Tibial nerve (tissue), 4 donors: ENCODE measurements at regions not wholly inside any gene's neighbourhood (a gene's known extent, or its start where the extent isn't known, plus 50 kb on each side); places are given as distances from the start of the nearest gene placed in this dataset.
"Not testable (repeated sequence)": the region's sequence is repeated elsewhere in the genome, so short reads cannot be mapped to it uniquely, and the experiment has no call there.

ENCODE experiments used
- DNase-seq, 2 donors: peaks; one replicate each; pipeline ENCODE4 v3.0.0-alpha.2; 2019; ENCODE audit warnings: low spot score in 2 of 2
- H3K27ac ChIP-seq, 4 donors: fragments of 200-600 bp; sonication (generic) in 3 of 4; one replicate each; pipeline ENCODE4 v1.5.1; 2017 to 2019; ENCODE audit warnings: mild to moderate bottlenecking in 1 of 4
- H3K27me3 ChIP-seq, 2 donors: fragments of 200-600 bp; sonication (generic) in 1 of 2; one replicate each; pipeline versions ENCODE4 v1.5.1 to v1.6.0; 2017 to 2019
- H3K36me3 ChIP-seq, 3 donors: fragments of 200-600 bp; sonication (generic); one replicate each; pipeline ENCODE4 v1.5.1; 2018 to 2019
- H3K4me1 ChIP-seq, 4 donors: fragments of 200-600 bp; sonication (generic) in 3 of 4; one replicate each; pipeline ENCODE4 v1.5.1; 2017 to 2019
- H3K4me3 ChIP-seq, 4 donors: fragments of 200-600 bp; sonication (generic) in 3 of 4; one replicate each; pipeline ENCODE4 v1.5.1; 2017 to 2019; ENCODE audit warnings: mild to moderate bottlenecking in 1 of 4, moderate library complexity in 1 of 4
- H3K9me3 ChIP-seq, 4 donors: fragments of 200-600 bp; sonication (generic) in 3 of 4; one replicate each; pipeline ENCODE4 v1.5.1; 2017 to 2019
- EP300 ChIP-seq, 2 donors: sonication (generic); formaldehyde crosslinking; IDR thresholded peaks; one replicate each; pipeline ENCODE4 v1.6.1; 2017; ENCODE audit warnings: antibody characterized with exemption in 2 of 2, mild to moderate bottlenecking in 1 of 2
- POLR2A ChIP-seq, 2 donors: fragments of 450-650 bp; IDR thresholded peaks; one replicate each; pipeline ENCODE4 v1.6.1; 2017; ENCODE audit warnings: antibody characterized with exemption in 2 of 2, mild to moderate bottlenecking in 2 of 2, moderate library complexity in 2 of 2
- WGBS, 2 donors: methylation state at CpG; one replicate each; pipeline ENCODE4 v1.1.5; 2018; 5-methylcytosine and 5-hydroxymethylcytosine counted together
- TF ChIP-seq, protein P1 (sequence below), 5 experiments: fragments of 200-600 bp in 3 of 5; fragments of 450-650 bp in 2 of 5; sonication (generic) in 3 of 5; IDR thresholded peaks; one replicate each; pipeline ENCODE4 v1.5.1; 2016 to 2019; ENCODE audit warnings: antibody characterized with exemption in 5 of 5, mild to moderate bottlenecking in 3 of 5, moderate library complexity in 2 of 5

DNA sequence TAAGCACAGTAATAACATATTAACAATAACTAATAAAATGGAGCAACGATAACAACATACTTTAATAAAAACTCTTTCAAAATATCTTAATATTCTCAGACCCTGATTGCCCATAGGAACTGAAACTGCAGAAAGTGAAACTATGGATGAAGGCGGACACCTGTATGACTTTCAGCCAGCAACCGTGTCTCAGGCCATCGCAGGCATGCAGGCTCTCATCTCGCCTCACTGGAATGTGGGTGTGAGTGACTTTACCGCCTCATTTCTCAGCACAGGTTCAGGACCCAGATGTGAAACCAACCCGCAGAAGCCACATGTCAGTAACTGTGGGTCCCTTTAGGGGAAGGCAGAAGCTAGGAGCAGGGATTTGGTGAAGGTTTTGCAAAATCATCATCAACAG, 539.1 kb downstream of the FAM181B start:
- Histone ChIP-seq H3K4me3 (no peak overlapping the region), H3K27ac (no peak overlapping the region), H3K36me3 (no peaks in the 10 kb centered on the region), H3K9me3 (no peaks in the 10 kb centered on the region), H3K27me3 (no peaks in the 10 kb centered on the region), H3K4me1 (no peaks in the 10 kb centered on the region)
- DNase-seq, result no peak
- 79 to 82% methylated on average over 7 of the region's 7 CpGs for WGBS, 2 donors
- TF ChIP-seq EP300 (IDR thresholded peaks at IDR 0.05) (no peak), POLR2A (IDR thresholded peaks at IDR 0.05) (no peak)
- TF ChIP-seq, protein P1, sequence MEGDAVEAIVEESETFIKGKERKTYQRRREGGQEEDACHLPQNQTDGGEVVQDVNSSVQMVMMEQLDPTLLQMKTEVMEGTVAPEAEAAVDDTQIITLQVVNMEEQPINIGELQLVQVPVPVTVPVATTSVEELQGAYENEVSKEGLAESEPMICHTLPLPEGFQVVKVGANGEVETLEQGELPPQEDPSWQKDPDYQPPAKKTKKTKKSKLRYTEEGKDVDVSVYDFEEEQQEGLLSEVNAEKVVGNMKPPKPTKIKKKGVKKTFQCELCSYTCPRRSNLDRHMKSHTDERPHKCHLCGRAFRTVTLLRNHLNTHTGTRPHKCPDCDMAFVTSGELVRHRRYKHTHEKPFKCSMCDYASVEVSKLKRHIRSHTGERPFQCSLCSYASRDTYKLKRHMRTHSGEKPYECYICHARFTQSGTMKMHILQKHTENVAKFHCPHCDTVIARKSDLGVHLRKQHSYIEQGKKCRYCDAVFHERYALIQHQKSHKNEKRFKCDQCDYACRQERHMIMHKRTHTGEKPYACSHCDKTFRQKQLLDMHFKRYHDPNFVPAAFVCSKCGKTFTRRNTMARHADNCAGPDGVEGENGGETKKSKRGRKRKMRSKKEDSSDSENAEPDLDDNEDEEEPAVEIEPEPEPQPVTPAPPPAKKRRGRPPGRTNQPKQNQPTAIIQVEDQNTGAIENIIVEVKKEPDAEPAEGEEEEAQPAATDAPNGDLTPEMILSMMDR (IDR thresholded peaks at IDR 0.05), result no peak

DNA sequence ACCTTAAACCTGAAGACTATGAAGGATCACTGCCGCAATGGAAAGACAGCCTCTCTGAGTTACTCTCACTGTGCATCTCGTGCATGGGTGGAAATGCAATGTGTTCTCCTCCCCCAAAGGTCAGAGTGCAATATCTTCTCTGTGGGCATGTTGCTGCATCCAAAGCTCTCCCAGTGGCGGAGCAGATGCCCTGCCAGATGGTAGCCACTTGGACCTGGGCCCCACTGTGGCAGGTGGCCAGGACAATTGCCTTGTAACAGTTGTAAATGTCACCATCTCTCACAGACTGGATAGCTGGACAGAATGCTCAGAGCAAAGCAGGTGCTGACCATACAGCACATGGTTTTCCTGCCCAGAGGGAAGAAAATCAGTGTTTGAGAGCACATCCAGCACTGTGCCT, 542.0 kb downstream of the FAM181B start:
- no peak for DNase-seq
- no peaks in the 10 kb centered on the region for H3K27me3 ChIP-seq
- no peaks in the 10 kb centered on the region for H3K36me3 ChIP-seq
- 89 to 91% methylated on average over 3 of the region's 3 CpGs for WGBS, 2 donors
- no peak overlapping the region for H3K27ac ChIP-seq
- no peaks in the 10 kb centered on the region for H3K4me1 ChIP-seq
- no peaks in the 10 kb centered on the region for H3K9me3 ChIP-seq
- no peak overlapping the region for H3K4me3 ChIP-seq
- no peak for TF ChIP-seq POLR2A (IDR thresholded peaks at IDR 0.05)
- TF ChIP-seq EP300 (IDR thresholded peaks at IDR 0.05), result no peak
- TF ChIP-seq, protein P1 (IDR thresholded peaks at IDR 0.05), result no peak

DNA sequence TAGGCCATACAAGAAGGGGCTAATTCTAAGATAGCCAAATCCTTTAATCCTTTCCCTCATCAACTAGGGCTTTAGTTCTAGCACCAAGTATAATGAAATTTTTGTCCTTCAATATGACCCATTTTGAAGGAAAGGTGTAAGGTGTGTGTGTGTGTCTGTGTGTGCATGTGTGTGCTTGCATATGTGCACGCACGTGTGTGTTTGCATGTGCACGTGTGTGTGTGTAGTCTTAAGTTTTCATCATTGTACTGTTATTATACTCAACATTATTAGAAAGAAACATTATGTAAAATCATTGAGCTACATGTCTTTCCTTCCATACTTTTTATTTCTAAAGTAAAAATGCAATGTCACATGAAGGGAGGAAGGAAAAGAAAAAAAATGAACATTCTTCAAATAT, 547.7 kb downstream of the FAM181B start:
- Histone ChIP-seq H3K9me3 (peaks cover 0 to 7% (median 0%) of the 10 kb centered on the region in 4 donors), H3K36me3 (no peaks in the 10 kb centered on the region), H3K27me3 (no peaks in the 10 kb centered on the region), H3K4me1 (no peaks in the 10 kb centered on the region), H3K27ac (no peak overlapping the region), H3K4me3 (no peak overlapping the region)
- no peak for DNase-seq
- 85 to 86% methylated on average over 3 of the region's 3 CpGs for WGBS, 2 donors
- no peak for TF ChIP-seq EP300 (IDR thresholded peaks at IDR 0.05)
- TF ChIP-seq, protein P1 (IDR thresholded peaks at IDR 0.05), result no peak
- TF ChIP-seq POLR2A (IDR thresholded peaks at IDR 0.05), result no peak

DNA sequence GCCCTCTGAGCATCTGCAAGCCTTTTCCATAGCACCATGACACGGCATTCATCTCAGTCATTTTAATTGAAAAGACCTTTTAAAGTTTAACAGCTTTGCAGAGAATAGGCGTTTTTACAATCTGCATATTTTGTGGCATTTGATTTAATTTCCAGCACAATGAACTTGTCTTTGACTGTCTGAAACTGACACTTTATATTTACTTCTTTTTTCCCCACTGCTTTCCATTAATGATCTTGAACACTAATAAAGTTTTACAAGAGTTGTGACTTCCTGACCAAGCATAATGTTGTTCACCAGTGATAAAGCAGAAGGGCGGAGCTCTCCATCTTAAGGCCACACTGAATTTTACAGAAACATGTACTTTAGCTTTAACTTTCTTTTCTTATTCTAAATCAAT, 548.7 kb downstream of the FAM181B start:
- H3K27me3 ChIP-seq, result no peaks in the 10 kb centered on the region
- peaks cover 0 to 7% (median 0%) of the 10 kb centered on the region in 4 donors for H3K9me3 ChIP-seq
- TF ChIP-seq POLR2A (IDR thresholded peaks at IDR 0.05), result no peak
- TF ChIP-seq, protein P1 (IDR thresholded peaks at IDR 0.05), result no peak
- no peak for TF ChIP-seq EP300 (IDR thresholded peaks at IDR 0.05)
- no peak for DNase-seq
- no peaks in the 10 kb centered on the region for H3K4me1 ChIP-seq
- no peak overlapping the region for H3K27ac ChIP-seq
- no peak overlapping the region for H3K4me3 ChIP-seq
- H3K36me3 ChIP-seq, result no peaks in the 10 kb centered on the region
- WGBS, 2 donors, result 63 to 67% methylated on average over 3 of the region's 3 CpGs

DNA sequence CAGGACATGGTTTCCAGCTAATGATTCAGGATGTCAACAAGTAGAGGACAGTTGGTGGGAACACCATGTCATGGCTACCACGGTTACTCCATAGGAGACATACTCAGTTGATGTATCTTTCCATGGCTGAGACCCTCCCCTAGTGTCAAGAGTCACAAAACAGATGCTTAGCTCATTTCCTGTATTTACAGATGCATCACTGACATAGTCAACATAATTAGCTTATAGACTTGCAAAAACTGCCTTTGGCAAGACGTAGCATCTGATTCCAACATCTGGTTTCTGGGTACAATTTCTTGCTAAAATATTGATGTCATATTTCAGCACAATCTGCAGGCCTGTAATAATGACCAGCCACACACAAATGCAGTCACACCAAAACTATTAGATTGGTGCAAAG, 550.3 kb downstream of the FAM181B start:
- WGBS, 2 donors, result 56 to 69% methylated on average over 2 of the region's 2 CpGs

DNA sequence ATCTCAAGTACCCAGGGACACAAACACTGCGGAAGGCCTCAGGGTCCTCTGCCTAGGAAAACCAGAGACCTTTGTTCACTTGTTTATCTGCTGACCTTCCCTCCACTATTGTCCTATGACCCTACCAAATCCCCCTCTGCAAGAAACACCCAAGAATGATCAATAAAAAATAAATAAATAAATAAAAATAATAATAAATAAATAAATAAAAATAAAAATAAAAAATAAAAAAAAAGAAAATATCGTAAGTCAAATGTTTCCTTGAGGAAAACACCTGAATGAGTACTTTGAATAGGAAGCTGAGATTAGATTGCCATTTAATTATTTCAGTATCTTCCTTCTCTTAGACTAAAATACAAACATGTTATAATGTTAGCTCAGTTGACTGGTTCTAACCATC, 551.0 kb downstream of the FAM181B start:
- DNase-seq, H3K27me3 ChIP-seq, H3K9me3 ChIP-seq, H3K4me3 ChIP-seq, H3K4me1 ChIP-seq, H3K36me3 ChIP-seq, H3K27ac ChIP-seq: not testable (repeated sequence)
- WGBS, 2 donors, result 86 to 89% methylated on average over 2 of the region's 2 CpGs

More for the DNA sequence above, 550.3 kb downstream of the FAM181B start:
- no peaks in the 10 kb centered on the region for H3K27me3 ChIP-seq
- no peaks in the 10 kb centered on the region for H3K4me1 ChIP-seq
- H3K36me3 ChIP-seq, result no peaks in the 10 kb centered on the region
- H3K4me3 ChIP-seq, result no peak overlapping the region
- peaks cover 0 to 7% (median 0%) of the 10 kb centered on the region in 4 donors for H3K9me3 ChIP-seq
- TF ChIP-seq EP300 (IDR thresholded peaks at IDR 0.05) (no peak), POLR2A (IDR thresholded peaks at IDR 0.05) (no peak)
- TF ChIP-seq, protein P1 (IDR thresholded peaks at IDR 0.05), result no peak
- no peak for DNase-seq
- no peak overlapping the region for H3K27ac ChIP-seq

DNA sequence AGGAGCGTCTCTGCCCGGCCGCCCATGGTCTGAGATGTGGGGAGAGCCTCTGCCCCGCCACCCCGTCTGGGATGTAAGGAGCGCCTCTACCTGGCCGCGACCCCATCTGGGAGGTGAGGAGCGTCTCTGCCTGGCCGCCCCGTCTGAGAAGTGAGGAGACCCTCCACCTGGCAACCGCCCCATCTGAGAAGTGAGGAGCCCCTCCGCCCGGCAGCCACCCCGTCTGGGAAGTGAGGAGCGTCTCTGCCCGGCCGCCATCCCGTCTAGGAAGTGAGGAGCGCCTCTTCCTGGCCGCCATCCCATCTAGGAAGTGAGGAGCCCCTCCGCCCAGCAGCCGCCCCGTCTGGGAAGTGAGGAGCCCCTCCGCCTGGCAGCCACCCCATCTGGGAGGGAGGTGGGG, 551.9 kb downstream of the FAM181B start:
- not testable (repeated sequence) for H3K36me3 ChIP-seq, H3K9me3 ChIP-seq, H3K4me3 ChIP-seq, H3K27me3 ChIP-seq, DNase-seq, H3K27ac ChIP-seq, H3K4me1 ChIP-seq
- 91 to 97% methylated on average over 10 to 22 of the region's 25 CpGs for WGBS, 2 donors
